ENCODE measurements at regions not wholly inside any gene's neighbourhood (a gene's known extent, or its start where the extent isn't known, plus 50 kb on each side); places are given as distances from the start of the nearest gene placed in this dataset.

GRCh38 chr3:181311186-181311585 lies 321.6 kb upstream of the DNAJC19 start:
- peaks cover 43% of the 10 kb centered on the region for H3K27me3 ChIP-seq (ENCODE audit: low read length)
- H3K9me2 ChIP-seq (replicated peaks; ENCODE audit: low read length), result no peaks in the 10 kb centered on the region
- no peaks in the 10 kb centered on the region for H3K9me3 ChIP-seq (ENCODE audit: low read length)
- BruUV-seq (replicated peaks), result no TSS peak
- no peak overlapping the region for H3K9ac ChIP-seq (ENCODE audit: low read length)
- H2AFZ ChIP-seq (ENCODE audit: low read length), result no peak overlapping the region
- no peaks in the 10 kb centered on the region for H3K79me2 ChIP-seq (ENCODE audit: low read length)
- H3K27ac ChIP-seq (ENCODE audit: low read length), result no peak overlapping the region
- intact Hi-C loops (cut with micrococcal nuclease), result no loop called here
- no peak for TF ChIP-seq EZH2phosphoT487 (IDR thresholded peaks at IDR 0.05; ENCODE audit: borderline replicate concordance, low read length)
- TF ChIP-seq CTCF (conservative IDR thresholded peaks at IDR 0.05; ENCODE audit: low read depth, low read length), result no peak
- TF ChIP-seq EZH2 (IDR thresholded peaks at IDR 0.05; ENCODE audit: low read length, unreplicated experiment), result no peak
- no peaks in the 10 kb centered on the region for H4K20me1 ChIP-seq (ENCODE audit: low read length)
- no peak overlapping the region for H3K4me3 ChIP-seq (ENCODE audit: low read length)
- H3K4me2 ChIP-seq (ENCODE audit: low read length), result no peak overlapping the region
- ChIA-PET POLR2A (ENCODE audit: unreplicated experiment) (no interaction called here), CTCF (no interaction called here)
- DNase-seq, result no peak
- ATAC-seq, result no peak
- H3K4me1 ChIP-seq (ENCODE audit: insufficient read depth, low read length), result no peaks in the 10 kb centered on the region
- H3F3A ChIP-seq (ENCODE audit: low read length, unreplicated experiment), result no peaks in the 10 kb centered on the region
- H3K36me3 ChIP-seq (ENCODE audit: low read depth, low read length), result no peaks in the 10 kb centered on the region

GRCh38 chr3:181302960-181303359 lies 313.4 kb upstream of the DNAJC19 start:
- POLR2A ChIA-PET (ENCODE audit: unreplicated experiment), result no interaction called here

GRCh38 chr3:181300033-181300432 lies 310.5 kb upstream of the DNAJC19 start:
- TF ChIP-seq EZH2phosphoT487 (IDR thresholded peaks at IDR 0.05; ENCODE audit: borderline replicate concordance, low read length) (no peak), CTCF (conservative IDR thresholded peaks at IDR 0.05; ENCODE audit: low read depth, low read length) (no peak), EZH2 (IDR thresholded peaks at IDR 0.05; ENCODE audit: low read length, unreplicated experiment) (no peak)
- Histone ChIP-seq H3K27me3 (ENCODE audit: low read length) (peaks cover 63% of the 10 kb centered on the region), H3K9me2 (replicated peaks; ENCODE audit: low read length) (no peaks in the 10 kb centered on the region), H3K4me1 (ENCODE audit: insufficient read depth, low read length) (no peaks in the 10 kb centered on the region), H3K36me3 (ENCODE audit: low read depth, low read length) (no peaks in the 10 kb centered on the region), H3K79me2 (ENCODE audit: low read length) (no peaks in the 10 kb centered on the region), H3F3A (ENCODE audit: low read length, unreplicated experiment) (no peaks in the 10 kb centered on the region), H3K9ac (ENCODE audit: low read length) (no peak overlapping the region), H3K27ac (ENCODE audit: low read length) (no peak overlapping the region), H3K4me2 (ENCODE audit: low read length) (no peak overlapping the region), H4K20me1 (ENCODE audit: low read length) (no peaks in the 10 kb centered on the region), H3K9me3 (ENCODE audit: low read length) (no peaks in the 10 kb centered on the region), H2AFZ (ENCODE audit: low read length) (no peak overlapping the region), H3K4me3 (ENCODE audit: low read length) (no peak overlapping the region)
- no peak for ATAC-seq
- CTCF ChIA-PET, result no interaction called here
- intact Hi-C loops (cut with micrococcal nuclease), result no loop called here
- DNase-seq, result no peak
- POLR2A ChIA-PET (ENCODE audit: unreplicated experiment), result no interaction called here
- BruUV-seq (replicated peaks), result no TSS peak

More at GRCh38 chr3:181302960-181303359, 313.4 kb upstream of the DNAJC19 start:
- CTCF ChIA-PET, result no interaction called here
- no peak for DNase-seq
- BruUV-seq (replicated peaks), result no TSS peak
- Histone ChIP-seq H3K9me2 (replicated peaks; ENCODE audit: low read length) (no peaks in the 10 kb centered on the region), H3K9ac (ENCODE audit: low read length) (no peak overlapping the region), H3K9me3 (ENCODE audit: low read length) (no peaks in the 10 kb centered on the region), H3K27me3 (ENCODE audit: low read length) (peaks cover 55% of the 10 kb centered on the region), H4K20me1 (ENCODE audit: low read length) (no peaks in the 10 kb centered on the region), H3K36me3 (ENCODE audit: low read depth, low read length) (no peaks in the 10 kb centered on the region), H3K4me1 (ENCODE audit: insufficient read depth, low read length) (no peaks in the 10 kb centered on the region), H2AFZ (ENCODE audit: low read length) (no peak overlapping the region), H3K27ac (ENCODE audit: low read length) (no peak overlapping the region), H3K4me3 (ENCODE audit: low read length) (no peak overlapping the region), H3K4me2 (ENCODE audit: low read length) (no peak overlapping the region), H3F3A (ENCODE audit: low read length, unreplicated experiment) (no peaks in the 10 kb centered on the region), H3K79me2 (ENCODE audit: low read length) (no peaks in the 10 kb centered on the region)
- no peak for TF ChIP-seq CTCF (conservative IDR thresholded peaks at IDR 0.05; ENCODE audit: low read depth, low read length)
- TF ChIP-seq EZH2phosphoT487 (IDR thresholded peaks at IDR 0.05; ENCODE audit: borderline replicate concordance, low read length), result no peak
- TF ChIP-seq EZH2 (IDR thresholded peaks at IDR 0.05; ENCODE audit: low read length, unreplicated experiment), result no peak
- intact Hi-C loops (cut with micrococcal nuclease), result no loop called here
- no peak for ATAC-seq
